A549 (cell line): ENCODE measurements at regions not wholly inside any gene's neighbourhood (a gene's known extent, or its start where the extent isn't known, plus 50 kb on each side); places are given as distances from the start of the nearest gene placed in this dataset.
"Not testable (repeated sequence)": the region's sequence is repeated elsewhere in the genome, so short reads cannot be mapped to it uniquely, and the experiment has no call there.

ENCODE experiments used
- ATAC-seq, 2 experiments: fragments of 200-7000 bp in 1 of 2; fragments of >200 bp in 1 of 2; cut with Nextera tagmentation in 1 of 2; cut with Tn5 transposase in 1 of 2; 3 replicates each; pipeline versions ENCODE4 v1.8.0 to v1.9.1; 2018 to 2020; ENCODE audit warnings: mild to moderate bottlenecking in 1 of 2, moderate library complexity in 1 of 2
- CTCF ChIA-PET: fragments of 300-600 bp; sonication (Branson Sonifier 250); formaldehyde crosslinking; extraction: SDS; loops from one replicate; lab custom pipeline; 2021; ENCODE audit warnings: antibody characterized with exemption, inconsistent platforms; lab: Yijun Ruan, JAX
- POLR2A ChIA-PET: fragments of 350-600 bp; formaldehyde crosslinking; extraction: SDS; loops from one replicate; lab custom pipeline; 2021; ENCODE audit warnings: antibody characterized with exemption, inconsistent platforms; lab: Yijun Ruan, JAX
- DNase-seq, 2 experiments: peaks; one replicate each; pipeline versions ENCODE4 v3.0.0 to v3.0.0-alpha.2; 2011 to 2016; ENCODE audit warnings: low read depth in 1 of 2, low spot score in 1 of 2
- FAIRE-seq: peaks from 2 replicates; lab custom pipeline; 2011; peaks lifted over from hg19 to GRCh38; lab: Jason Lieb, UNC
- H3K27ac ChIP-seq, 2 experiments: fragments of >200 bp; sonication (Bioruptor Twin); formaldehyde crosslinking; 3 replicates each; pipeline ENCODE4 v1.5.1; 2016 to 2017
- H3K4me1 ChIP-seq: fragments of >200 bp; sonication (Bioruptor Twin); formaldehyde crosslinking; 3 replicates; pipeline ENCODE4 v1.6.1; 2016
- H3K4me2 ChIP-seq: fragments of >200 bp; sonication (Bioruptor Twin); formaldehyde crosslinking; 3 replicates; pipeline ENCODE4 v1.6.1; 2016
- H3K4me3 ChIP-seq: fragments of >200 bp; sonication (Bioruptor Twin); formaldehyde crosslinking; 3 replicates; pipeline ENCODE4 v1.5.1; 2016
- H3K9me3 ChIP-seq: fragments of >200 bp; sonication (Bioruptor Twin); formaldehyde crosslinking; 3 replicates; pipeline ENCODE4 v1.6.1; 2016
- ATOH8 ChIP-seq: fragments of 250-450 bp; sonication (Bioruptor Pico); IDR thresholded peaks from 2 replicates; pipeline ENCODE4 v1.5.0; 2020; ENCODE audit warnings: low read depth, mild to moderate bottlenecking, moderate library complexity
- BHLHE40 ChIP-seq: IDR thresholded peaks from 2 replicates; pipeline ENCODE4 v1.6.1; 2012; ENCODE audit warnings: low read depth, low read length, inconsistent platforms
- CBX8 ChIP-seq: fragments of 200-600 bp; sonication (generic); IDR thresholded peaks from 2 replicates; pipeline ENCODE4 v1.6.1; 2016
- CHD2 ChIP-seq: fragments of 150-350 bp; IDR thresholded peaks from 2 replicates; pipeline ENCODE4 v1.6.1; 2014; ENCODE audit warnings: low read length; ENCODE audit not compliant: partially characterized antibody
- EHF ChIP-seq: fragments of 250-450 bp; sonication (Bioruptor Pico); IDR thresholded peaks from 2 replicates; pipeline ENCODE4 v1.5.0; 2020; ENCODE audit warnings: mild to moderate bottlenecking
- ELK1 ChIP-seq: fragments of 150-350 bp; IDR thresholded peaks from 2 replicates; pipeline ENCODE4 v1.6.1; 2014; ENCODE audit warnings: low read depth, mild to moderate bottlenecking, low read length
- FOSL2 ChIP-seq, 2 experiments: fragments of 450-650 bp in 1 of 2; fragments of >200 bp in 1 of 2; sonication (Bioruptor Twin) in 1 of 2; formaldehyde crosslinking; IDR thresholded peaks; 2 replicates each; pipeline versions ENCODE4 v1.5.0 to v1.6.1; 2016 to 2020; ENCODE audit warnings: mild to moderate bottlenecking in 1 of 2, moderate library complexity in 1 of 2
- FOXS1 ChIP-seq: fragments of 250-450 bp; sonication (Bioruptor Pico); IDR thresholded peaks from 2 replicates; pipeline ENCODE4 v1.5.0; 2020; ENCODE audit warnings: mild to moderate bottlenecking, moderate library complexity
- HDAC2 ChIP-seq: fragments of 200-600 bp; sonication (generic); IDR thresholded peaks from 2 replicates; pipeline ENCODE4 v1.6.1; 2016
- HEYL ChIP-seq: fragments of 250-450 bp; sonication (Bioruptor Pico); IDR thresholded peaks from 2 replicates; pipeline ENCODE4 v1.8.0; 2021; ENCODE audit warnings: mild to moderate bottlenecking, moderate library complexity
- HOXA7 ChIP-seq: fragments of 250-450 bp; sonication (Bioruptor Pico); IDR thresholded peaks from 2 replicates; pipeline ENCODE4 v1.5.0; 2020; ENCODE audit warnings: mild to moderate bottlenecking, moderate library complexity
- HOXB5 ChIP-seq: fragments of 250-450 bp; sonication (Bioruptor Pico); IDR thresholded peaks from 2 replicates; pipeline ENCODE4 v1.5.0; 2020; ENCODE audit warnings: mild to moderate bottlenecking, moderate library complexity
- KDM1A ChIP-seq: fragments of 200-600 bp; sonication (generic); IDR thresholded peaks from 2 replicates; pipeline ENCODE4 v1.6.1; 2016; ENCODE audit warnings: low read depth, mild to moderate bottlenecking
- KDM5A ChIP-seq: fragments of 200-600 bp; sonication (generic); IDR thresholded peaks from 2 replicates; pipeline ENCODE4 v1.6.1; 2016; ENCODE audit warnings: antibody characterized with exemption, mild to moderate bottlenecking
- NPAS2 ChIP-seq: fragments of 250-450 bp; sonication (Bioruptor Pico); IDR thresholded peaks from 2 replicates; pipeline ENCODE4 v1.8.0; 2022; ENCODE audit warnings: mild to moderate bottlenecking, moderate library complexity, borderline replicate concordance
- NR3C1 ChIP-seq: fragments of >200 bp; sonication (Bioruptor Twin); formaldehyde crosslinking; IDR thresholded peaks from 3 replicates; pipeline ENCODE4 v1.6.1; 2017
- SMC3 ChIP-seq: fragments of >200 bp; sonication (Bioruptor Twin); formaldehyde crosslinking; IDR thresholded peaks from 3 replicates; pipeline ENCODE4 v1.6.1; 2018; ENCODE audit warnings: inconsistent platforms
- TP53 ChIP-seq: fragments of 250-450 bp; sonication (Bioruptor Pico); IDR thresholded peaks from 2 replicates; pipeline ENCODE4 v1.5.0; 2021; ENCODE audit warnings: mild to moderate bottlenecking, moderate library complexity
- USF2 ChIP-seq: fragments of 450-650 bp; IDR thresholded peaks from 2 replicates; pipeline ENCODE4 v1.6.1; 2014; ENCODE audit warnings: antibody characterized with exemption
- ZFP36 ChIP-seq: fragments of 450-650 bp; IDR thresholded peaks from 2 replicates; pipeline ENCODE4 v1.6.1; 2014; ENCODE audit warnings: borderline replicate concordance; ENCODE audit not compliant: partially characterized antibody
- ZNF302 ChIP-seq: fragments of 250-450 bp; sonication (Bioruptor Pico); IDR thresholded peaks from 2 replicates; pipeline ENCODE4 v1.9.0; 2021; ENCODE audit warnings: inconsistent platforms, mild to moderate bottlenecking, moderate library complexity
- WGBS: methylation state at CpG from one replicate; pipeline ENCODE4 v1.1.6; 2017; ENCODE audit errors: missing lambda C conversion rate; 5-methylcytosine and 5-hydroxymethylcytosine counted together

GRCh38 chr12:118544569-118544968, 168.2 kb downstream of the SUDS3 start:
- ATAC-seq: peak; percentile 51 to 62; a peak in 2 of 6 replicates
- FAIRE-seq: no peak
- Histone ChIP-seq H3K27ac (no peak overlapping the region), H3K4me1 (no peaks in the 10 kb centered on the region), H3K4me2 (no peak overlapping the region), H3K4me3 (no peak overlapping the region), H3K9me3 (no peaks in the 10 kb centered on the region)
- no peak for TF ChIP-seq CHD2
- TF ChIP-seq HOXB5 (CRISPR knock-in tag): no peak
- no peak for TF ChIP-seq ZFP36
- no peak for TF ChIP-seq ELK1
- no peak for TF ChIP-seq ATOH8 (CRISPR knock-in tag)
- no peak for TF ChIP-seq EHF (CRISPR knock-in tag)
- no peak for TF ChIP-seq FOXS1 (CRISPR knock-in tag)
- TF ChIP-seq BHLHE40: no peak
- TF ChIP-seq FOSL2 (IDR thresholded peaks at IDR 0.05): no peak
- no peak for TF ChIP-seq FOSL2 (CRISPR knock-in tag; IDR thresholded peaks at IDR 0.05)
- TF ChIP-seq NR3C1: no peak
- no peak for TF ChIP-seq CBX8
- no peak for TF ChIP-seq SMC3
- TF ChIP-seq HDAC2: no peak
- ChIA-PET CTCF (no interaction called here), POLR2A (no interaction called here)
- 0% methylated on average over 1 of the region's 1 CpG for WGBS
- peak in 1 of 2 experiments; percentile 27 for DNase-seq

- not testable (repeated sequence) for DNase-seq
Measured at GRCh38 chr12:118547606-118548005, 171.3 kb downstream of the SUDS3 start.

GRCh38 chr12:118548887-118549509, 172.6 kb downstream of the SUDS3 start:
- ChIA-PET POLR2A (interaction anchor here (0.6 kb wide), 1 partner anchor 676 kb away, joined by 5 read pairs; no protein-coding TSS in a partner anchor), CTCF (no interaction called here)

More at GRCh38 chr12:118547606-118548005, 171.3 kb downstream of the SUDS3 start:
- ATAC-seq, H3K4me2 ChIP-seq, H3K4me3 ChIP-seq, POLR2A ChIA-PET, CTCF ChIA-PET, H3K4me1 ChIP-seq, FAIRE-seq, H3K27ac ChIP-seq, H3K9me3 ChIP-seq: not testable (repeated sequence)
- WGBS: 53% methylated on average over 6 of the region's 6 CpGs

More at GRCh38 chr12:118548887-118549509, 172.6 kb downstream of the SUDS3 start:
- TF ChIP-seq ZNF302 (no peak), FOXS1 (CRISPR knock-in tag) (no peak), ELK1 (no peak), USF2 (no peak), HEYL (CRISPR knock-in tag) (no peak), ZFP36 (no peak), KDM5A (no peak), HOXB5 (CRISPR knock-in tag) (no peak), KDM1A (no peak), ATOH8 (CRISPR knock-in tag) (no peak), HOXA7 (CRISPR knock-in tag) (no peak), TP53 (CRISPR knock-in tag) (no peak), NPAS2 (CRISPR knock-in tag) (no peak)
- WGBS: 8% methylated on average over 4 of the region's 4 CpGs
- Histone ChIP-seq H3K4me2 (no peak overlapping the region), H3K27ac (no peak overlapping the region), H3K4me3 (no peak overlapping the region), H3K9me3 (peaks cover 4% of the 10 kb centered on the region; the same call in 1 of the 3 replicates), H3K4me1 (no peaks in the 10 kb centered on the region)
- FAIRE-seq (no peak), ATAC-seq (no peak), DNase-seq (no peak)
